OCI-LY1 (cell line): ENCODE measurements at regions not wholly inside any gene's neighbourhood (a gene's known extent, or its start where the extent isn't known, plus 50 kb on each side); places are given as distances from the start of the nearest gene placed in this dataset.

Source experiments
- H2AFZ ChIP-seq: fragments of 200-600 bp; sonication (generic), shearing (Covaris generic); 2 replicates; pipeline ENCODE4 v1.6.0; 2014; ENCODE audit warnings: antibody characterized with exemption, mild to moderate bottlenecking, low read length
- H3F3A ChIP-seq: fragments of 200-600 bp; sonication (generic), shearing (Covaris generic); 2 replicates; pipeline ENCODE4 v1.6.0; 2014; ENCODE audit warnings: mild to moderate bottlenecking, antibody characterized with exemption, low read length, moderate library complexity; ENCODE audit not compliant: insufficient read depth
- H3K27ac ChIP-seq: fragments of 200-600 bp; sonication (generic); 2 replicates; pipeline ENCODE4 v1.5.1; 2014; ENCODE audit warnings: low read length, mixed run types, mild to moderate bottlenecking, low read depth; ENCODE audit not compliant: poor library complexity, severe bottlenecking
- H3K27me3 ChIP-seq: fragments of 200-600 bp; sonication (generic); 2 replicates; pipeline ENCODE4 v1.6.0; 2014; ENCODE audit warnings: antibody characterized with exemption, mild to moderate bottlenecking, low read length, moderate library complexity; ENCODE audit not compliant: insufficient read depth
- H3K36me3 ChIP-seq: fragments of 200-600 bp; sonication (generic); 2 replicates; pipeline ENCODE4 v1.6.1; 2014; ENCODE audit warnings: mild to moderate bottlenecking, antibody characterized with exemption, low read length, moderate library complexity, mixed read lengths; ENCODE audit not compliant: insufficient read depth
- H3K4me1 ChIP-seq: fragments of 200-600 bp; sonication (generic); 2 replicates; pipeline ENCODE4 v1.5.1; 2014; ENCODE audit warnings: mild to moderate bottlenecking, low read length, moderate library complexity; ENCODE audit not compliant: insufficient read depth, severe bottlenecking
- H3K4me2 ChIP-seq: fragments of 200-600 bp; sonication (generic), shearing (Covaris generic); 2 replicates; pipeline ENCODE4 v1.6.1; 2014; ENCODE audit warnings: low read length
- H3K4me3 ChIP-seq: fragments of 200-600 bp; sonication (generic); 2 replicates; pipeline ENCODE4 v1.5.1; 2014; ENCODE audit warnings: low read length, low read depth, mild to moderate bottlenecking, mixed read lengths; ENCODE audit not compliant: poor library complexity, severe bottlenecking
- H3K79me2 ChIP-seq: fragments of 200-600 bp; shearing (Covaris generic); 2 replicates; pipeline ENCODE4 v1.6.1; 2016; ENCODE audit warnings: mixed run types, low read length, mixed read lengths; ENCODE audit not compliant: insufficient read depth
- H3K9ac ChIP-seq: fragments of 200-600 bp; sonication (generic), shearing (Covaris generic); 2 replicates; pipeline ENCODE4 v1.6.1; 2014; ENCODE audit warnings: mild to moderate bottlenecking, low read length, mixed read lengths
- H3K9me2 ChIP-seq: fragments of 200-600 bp; sonication (generic), shearing (Covaris generic); 2 replicates; pipeline ENCODE4 v1.6.1; 2014; ENCODE audit warnings: low read depth, mild to moderate bottlenecking, low read length, mixed read lengths
- H3K9me3 ChIP-seq: fragments of 200-600 bp; shearing (Covaris generic); 2 replicates; pipeline ENCODE4 v1.6.1; 2014; ENCODE audit warnings: low read length, mixed read lengths
- H4K20me1 ChIP-seq: fragments of 200-600 bp; sonication (generic), shearing (Covaris generic); 2 replicates; pipeline ENCODE4 v1.6.0; 2016; ENCODE audit warnings: mild to moderate bottlenecking, low read length; ENCODE audit not compliant: insufficient read depth
- CTCF ChIP-seq: fragments of 200-600 bp; sonication (generic), shearing (Covaris generic); IDR thresholded peaks from 2 replicates; pipeline ENCODE4 v1.5.1; 2017; ENCODE audit warnings: mild to moderate bottlenecking, antibody characterized with exemption, low read length, moderate library complexity, mixed read lengths
- EZH2 ChIP-seq: fragments of 200-600 bp; sonication (generic), shearing (Covaris generic); IDR thresholded peaks from 2 replicates; pipeline ENCODE4 v1.8.0; 2017; ENCODE audit warnings: borderline replicate concordance, mixed run types, mild to moderate bottlenecking, antibody characterized with exemption, low read length, moderate library complexity, mixed read lengths

DNA sequence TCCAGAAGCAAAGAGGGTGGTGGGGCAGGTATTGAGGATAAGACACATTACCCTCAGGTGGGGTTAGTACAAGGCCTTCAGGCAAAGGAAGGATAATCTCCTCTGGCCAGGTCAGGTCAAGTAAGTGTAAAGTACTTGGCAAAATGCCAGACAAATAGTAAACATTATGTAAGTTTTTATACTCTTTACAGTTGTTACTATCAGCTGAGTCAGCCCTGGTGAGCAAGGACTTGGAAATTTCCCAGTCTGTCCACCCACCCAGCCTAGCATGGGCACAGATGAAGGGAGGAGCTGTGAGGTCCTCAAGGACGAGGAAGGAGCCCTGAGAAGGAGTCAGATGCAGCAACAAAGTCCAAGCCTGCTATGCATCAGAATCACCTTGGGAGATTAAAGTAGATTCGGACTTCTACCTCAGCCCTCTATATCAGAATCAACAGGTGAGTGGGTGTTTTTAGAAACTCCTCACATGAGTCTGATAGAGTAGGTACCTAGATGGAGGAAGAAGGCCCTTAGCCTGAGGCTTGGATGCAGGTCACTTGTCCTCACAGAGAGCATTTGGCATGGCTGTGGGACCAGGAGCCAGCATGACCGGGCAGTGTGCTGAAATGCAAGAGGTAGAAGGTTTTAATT lies 50.2 kb upstream of the BARX1 start:
- Histone ChIP-seq H3K4me3 (no peak overlapping the region), H3K4me1 (no peaks in the 10 kb centered on the region), H4K20me1 (no peaks in the 10 kb centered on the region), H3K27ac (no peak overlapping the region), H2AFZ (no peak overlapping the region), H3K27me3 (no peaks in the 10 kb centered on the region), H3K79me2 (no peaks in the 10 kb centered on the region), H3K9me3 (no peaks in the 10 kb centered on the region), H3K36me3 (no peaks in the 10 kb centered on the region), H3K9me2 (no peaks in the 10 kb centered on the region), H3F3A (no peaks in the 10 kb centered on the region), H3K9ac (no peak overlapping the region), H3K4me2 (no peak overlapping the region)
- no peak for TF ChIP-seq EZH2
- TF ChIP-seq CTCF: no peak
